Lower leg skin (tissue), 3 donors: ENCODE measurements at regions not wholly inside any gene's neighbourhood (a gene's known extent, or its start where the extent isn't known, plus 50 kb on each side); places are given as distances from the start of the nearest gene placed in this dataset.

Source experiments
- POLR2A ChIP-seq, 2 donors: fragments of 450-650 bp; IDR thresholded peaks; one replicate each; pipeline ENCODE4 v1.6.1; 2016 to 2017; ENCODE audit warnings: antibody characterized with exemption in 2 of 2, mild to moderate bottlenecking in 1 of 2, moderate library complexity in 1 of 2
- TF ChIP-seq, protein P1 (sequence below), 3 donors: fragments of 450-650 bp; IDR thresholded peaks; one replicate each; pipeline ENCODE4 v1.5.1; 2016; ENCODE audit warnings: antibody characterized with exemption in 3 of 3, mild to moderate bottlenecking in 3 of 3, moderate library complexity in 2 of 3

DNA sequence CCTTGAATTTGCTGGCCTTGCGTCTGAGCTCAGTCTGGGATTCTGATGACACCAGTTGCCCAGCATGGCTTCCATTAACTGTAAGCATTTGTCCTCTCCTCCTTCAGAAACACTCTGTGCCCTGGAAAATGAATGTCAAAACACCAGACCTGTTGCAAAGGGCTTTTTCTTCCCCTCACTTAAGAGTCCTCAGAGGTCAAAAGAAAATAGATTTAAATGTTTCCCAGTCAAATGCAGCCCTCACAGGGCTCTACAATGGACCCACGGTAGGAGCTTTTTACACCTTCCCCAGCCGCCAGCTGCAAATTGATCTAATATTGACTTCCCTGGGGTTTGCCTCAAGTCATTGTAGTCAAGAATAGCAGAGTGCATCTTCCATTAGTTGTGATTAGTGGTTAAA lies 332.2 kb downstream of the INSC start:
- TF ChIP-seq POLR2A (IDR thresholded peaks at IDR 0.05) = no peak
- TF ChIP-seq, protein P1, sequence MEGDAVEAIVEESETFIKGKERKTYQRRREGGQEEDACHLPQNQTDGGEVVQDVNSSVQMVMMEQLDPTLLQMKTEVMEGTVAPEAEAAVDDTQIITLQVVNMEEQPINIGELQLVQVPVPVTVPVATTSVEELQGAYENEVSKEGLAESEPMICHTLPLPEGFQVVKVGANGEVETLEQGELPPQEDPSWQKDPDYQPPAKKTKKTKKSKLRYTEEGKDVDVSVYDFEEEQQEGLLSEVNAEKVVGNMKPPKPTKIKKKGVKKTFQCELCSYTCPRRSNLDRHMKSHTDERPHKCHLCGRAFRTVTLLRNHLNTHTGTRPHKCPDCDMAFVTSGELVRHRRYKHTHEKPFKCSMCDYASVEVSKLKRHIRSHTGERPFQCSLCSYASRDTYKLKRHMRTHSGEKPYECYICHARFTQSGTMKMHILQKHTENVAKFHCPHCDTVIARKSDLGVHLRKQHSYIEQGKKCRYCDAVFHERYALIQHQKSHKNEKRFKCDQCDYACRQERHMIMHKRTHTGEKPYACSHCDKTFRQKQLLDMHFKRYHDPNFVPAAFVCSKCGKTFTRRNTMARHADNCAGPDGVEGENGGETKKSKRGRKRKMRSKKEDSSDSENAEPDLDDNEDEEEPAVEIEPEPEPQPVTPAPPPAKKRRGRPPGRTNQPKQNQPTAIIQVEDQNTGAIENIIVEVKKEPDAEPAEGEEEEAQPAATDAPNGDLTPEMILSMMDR (IDR thresholded peaks at IDR 0.05) = no peak
